SIG-M5 treated with dmso at 0.1 percent for 504 hours (cell line): ENCODE measurements at regions not wholly inside any gene's neighbourhood (a gene's known extent, or its start where the extent isn't known, plus 50 kb on each side); places are given as distances from the start of the nearest gene placed in this dataset.

ENCODE experiments used
- DNase-seq: peaks from one replicate; lab custom pipeline; 2025; ENCODE audit not compliant: unreplicated experiment; lab: John Stamatoyannopoulos, UW

GRCh38 chr13:72383646-72384045, 343.8 kb downstream of the MZT1 start:
- peak; percentile 46 for DNase-seq

GRCh38 chr13:72379581-72379980, 347.8 kb downstream of the MZT1 start:
- no peak for DNase-seq

GRCh38 chr13:72368031-72368430, 359.4 kb downstream of the MZT1 start:
- DNase-seq = no peak

- DNase-seq = no peak
These were observed 380.7 kb downstream of the MZT1 start for GRCh38 chr13:72346716-72347115.

- no peak for DNase-seq
These were observed 385.1 kb downstream of the MZT1 start for GRCh38 chr13:72342364-72342763.

- no peak for DNase-seq
These were observed 385.5 kb downstream of the MZT1 start for GRCh38 chr13:72341904-72342303.

GRCh38 chr13:72317346-72318109, 409.9 kb downstream of the MZT1 start:
- no peak for DNase-seq

GRCh38 chr13:72316716-72317115, 410.7 kb downstream of the MZT1 start:
- DNase-seq = no peak

GRCh38 chr13:72315312-72315711, 412.1 kb downstream of the MZT1 start:
- no peak for DNase-seq

GRCh38 chr13:72314210-72314609, 413.2 kb downstream of the MZT1 start:
- DNase-seq = no peak

GRCh38 chr13:72313546-72313945, 413.9 kb downstream of the MZT1 start:
- no peak for DNase-seq

- DNase-seq = no peak
These were observed 423.3 kb downstream of the MZT1 start for GRCh38 chr13:72303941-72304746.

GRCh38 chr13:72296246-72296645, 429.2 kb upstream of the DACH1 start:
- no peak for DNase-seq

GRCh38 chr13:72295153-72295552, 428.1 kb upstream of the DACH1 start:
- DNase-seq = no peak

- DNase-seq = no peak
These were observed 426.2 kb upstream of the DACH1 start for GRCh38 chr13:72293206-72293605.

- peak; percentile 24 for DNase-seq
These were observed 424.1 kb upstream of the DACH1 start for GRCh38 chr13:72290962-72291681.

GRCh38 chr13:72286421-72286820, 419.4 kb upstream of the DACH1 start:
- DNase-seq = no peak

GRCh38 chr13:72284791-72285190, 417.8 kb upstream of the DACH1 start:
- no peak for DNase-seq

- DNase-seq = no peak
These were observed 394.7 kb upstream of the DACH1 start for GRCh38 chr13:72261732-72262131.

- peak; percentile 8 for DNase-seq
These were observed 392.5 kb upstream of the DACH1 start for GRCh38 chr13:72259528-72259927.

GRCh38 chr13:72258340-72258981, 391.5 kb upstream of the DACH1 start:
- no peak for DNase-seq
